ENCODE measurements at regions not wholly inside any gene's neighbourhood (a gene's known extent, or its start where the extent isn't known, plus 50 kb on each side); places are given as distances from the start of the nearest gene placed in this dataset.

DNA sequence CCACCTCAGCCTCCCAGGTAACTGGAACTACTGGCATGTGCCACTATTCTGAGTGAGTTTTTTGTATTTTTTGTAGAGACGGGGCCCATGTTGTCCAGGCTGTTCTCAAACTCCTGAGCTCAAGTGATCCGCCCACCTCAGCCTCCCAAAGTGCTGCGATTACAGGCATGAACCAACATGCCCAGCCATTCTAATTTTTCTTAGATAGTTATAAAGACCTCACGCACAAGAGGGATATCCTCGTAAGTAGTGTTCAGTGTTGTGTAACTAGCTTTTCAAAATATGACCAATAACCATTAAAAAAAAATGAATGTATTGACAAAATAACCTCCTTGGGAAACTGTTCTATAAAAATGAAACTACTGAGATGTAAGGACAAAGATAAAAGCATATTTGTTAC is 90.5 kb upstream of the FERD3L start:
- FAIRE-seq: no peak
- Histone ChIP-seq H4K5ac (ENCODE audit: insufficient read length, low read depth, low read length) (no peak overlapping the region), H2BK15ac (ENCODE audit: low read length) (no peak overlapping the region), H3K14ac (ENCODE audit: insufficient read length) (no peak overlapping the region), H4K20me1 (replicated peaks in 1 of 2; ENCODE audit: control insufficient read depth in 1 of 2, insufficient read depth in 2 of 2, low read length in 2 of 2) (no peaks in the 10 kb centered on the region), H3K79me2 (ENCODE audit: control insufficient read depth in 1 of 2, insufficient read depth in 2 of 2, low read length in 2 of 2) (no peaks in the 10 kb centered on the region), H3K9me3 (ENCODE audit: insufficient read depth in 2 of 2, low read depth in 1 of 2, low read length in 1 of 2) (no peaks in the 10 kb centered on the region), H3K79me1 (ENCODE audit: low read depth, low read length) (no peaks in the 10 kb centered on the region), H3K9ac (replicated peaks in 1 of 4; ENCODE audit: extremely low read depth in 1 of 4, low read depth in 3 of 4, low read length in 3 of 4) (no peak overlapping the region), H3K4ac (replicated peaks; ENCODE audit: insufficient read length, low read depth, low read length) (no peak overlapping the region), H3K56ac (replicated peaks; ENCODE audit: insufficient read length, low read depth, low read length) (no peak overlapping the region), H4K8ac (ENCODE audit: extremely low read depth, insufficient read depth, low read length) (no peak overlapping the region), H3K23ac (ENCODE audit: insufficient read length) (no peak overlapping the region), H2BK20ac (ENCODE audit: low read length) (no peak overlapping the region), H4K91ac (replicated peaks; ENCODE audit: insufficient read length, low read length) (no peak overlapping the region), H3K27me3 (replicated peaks in 1 of 4; ENCODE audit: control insufficient read depth in 3 of 4, extremely low read depth in 1 of 4, insufficient read depth in 3 of 4, low read length in 3 of 4) (no peaks in the 10 kb centered on the region), H2BK12ac (ENCODE audit: low read depth, low read length) (no peak overlapping the region), H3K23me2 (ENCODE audit: low read depth, low read length) (no peaks in the 10 kb centered on the region), H2BK120ac (replicated peaks; ENCODE audit: low read depth, low read length) (no peak overlapping the region), H3K36me3 (ENCODE audit: control insufficient read depth in 2 of 4, insufficient read depth in 4 of 4, low read length in 3 of 4) (no peaks in the 10 kb centered on the region), H2AK5ac (ENCODE audit: low read depth, low read length) (no peak overlapping the region), H3K27ac (ENCODE audit: low read depth, low read length) (no peak overlapping the region), H3K18ac (ENCODE audit: extremely low read depth, low read length) (no peak overlapping the region), H2AFZ (ENCODE audit: low read length) (no peak overlapping the region), H3K4me3 (ENCODE audit: extremely low read depth in 1 of 4, insufficient read depth in 2 of 4, low read depth in 3 of 4, low read length in 4 of 4) (no peak overlapping the region), H3K4me1 (replicated peaks in 1 of 4; ENCODE audit: control insufficient read depth in 3 of 4, insufficient read depth in 4 of 4, low read length in 3 of 4) (no peaks in the 10 kb centered on the region), H3K4me2 (ENCODE audit: insufficient read depth in 1 of 2, low read depth in 2 of 2, low read length in 2 of 2) (no peak overlapping the region), H2BK5ac (ENCODE audit: low read depth, low read length) (no peak overlapping the region)
- no peak for DNase-seq (ENCODE audit: low read depth in 1 of 2, low spot score in 2 of 2)
- POLR2A ChIA-PET (ENCODE audit: partially characterized antibody): no interaction called here
- CTCF ChIA-PET (ENCODE audit: partially characterized antibody): interaction anchor here (0.6 to 0.9 kb wide), 2 partner anchors 256 to 440 kb away, joined by 3 read pairs; no protein-coding TSS in a partner anchor
- WGBS, 2 experiments (ENCODE audit: extremely low coverage in 1 of 2, insufficient coverage in 1 of 2, insufficient read length in 1 of 2, insufficient replicate concordance in 2 of 2, low coverage in 1 of 2, low lambda C conversion rate in 2 of 2, missing lambda C conversion rate in 1 of 2): 83% methylated on average over 5 of the region's 5 CpGs; no CpG with 5 or more reads in 1 of the 2 experiments
- TF ChIP-seq BCL11A (IDR thresholded peaks at IDR 0.05; ENCODE audit: low read depth in 2 of 2, low read length in 2 of 2): no peak
- no peak for TF ChIP-seq CEBPB (IDR thresholded peaks at IDR 0.05; ENCODE audit: low read depth, low read length)
- TF ChIP-seq CHD2 (IDR thresholded peaks at IDR 0.05; ENCODE audit: low read length): no peak
- TF ChIP-seq, protein P1, sequence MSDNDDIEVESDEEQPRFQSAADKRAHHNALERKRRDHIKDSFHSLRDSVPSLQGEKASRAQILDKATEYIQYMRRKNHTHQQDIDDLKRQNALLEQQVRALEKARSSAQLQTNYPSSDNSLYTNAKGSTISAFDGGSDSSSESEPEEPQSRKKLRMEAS (IDR thresholded peaks at IDR 0.05): no peak
- TF ChIP-seq JUND (IDR thresholded peaks at IDR 0.05; ENCODE audit: low read length): no peak
- no peak for TF ChIP-seq E2F6 (IDR thresholded peaks at IDR 0.05)
- TF ChIP-seq YY1 (IDR thresholded peaks at IDR 0.05; ENCODE audit: low read depth, low read length): no peak
- TF ChIP-seq SP1 (IDR thresholded peaks at IDR 0.05; ENCODE audit: low read depth, low read length): no peak
- no peak for TF ChIP-seq POU5F1 (IDR thresholded peaks at IDR 0.05; ENCODE audit: low read depth, low read length)
- TF ChIP-seq CBX5 (IDR thresholded peaks at IDR 0.05; ENCODE audit: low read depth, low read length): no peak
- no peak for TF ChIP-seq EZH2 (IDR thresholded peaks at IDR 0.05; ENCODE audit: low read depth, low read length, severe bottlenecking)
- no peak for TF ChIP-seq HDAC2 (IDR thresholded peaks at IDR 0.05; ENCODE audit: borderline replicate concordance in 1 of 2, low read depth in 2 of 2, low read length in 2 of 2)
- TF ChIP-seq ASH2L (IDR thresholded peaks at IDR 0.05; ENCODE audit: low read length): no peak

Measured in H1 (cell line).